ENCODE measurements at regions not wholly inside any gene's neighbourhood (a gene's known extent, or its start where the extent isn't known, plus 50 kb on each side); places are given as distances from the start of the nearest gene placed in this dataset.

DNA sequence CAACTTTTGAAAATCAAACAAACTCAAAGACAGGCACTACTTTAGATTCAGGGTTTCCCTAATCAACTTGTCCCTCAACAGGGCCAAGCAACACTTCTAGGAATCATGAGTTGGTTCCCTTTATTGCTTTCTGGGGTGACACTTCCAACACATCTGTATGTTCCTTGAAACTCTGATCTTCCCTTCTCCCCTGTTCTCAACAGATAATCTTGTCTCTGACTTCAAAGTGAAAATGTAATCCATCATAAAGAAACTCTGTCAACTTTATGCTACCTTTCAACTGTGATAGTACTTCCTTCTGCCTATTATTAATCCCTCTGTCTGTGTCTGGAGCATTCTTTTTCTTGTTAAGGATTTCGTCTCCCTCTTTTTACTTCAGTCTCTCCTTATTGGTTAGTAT lies 250.1 kb upstream of the MEF2C start:
- no peak for TF ChIP-seq POLR2A (IDR thresholded peaks at IDR 0.05)
- TF ChIP-seq, protein P1, sequence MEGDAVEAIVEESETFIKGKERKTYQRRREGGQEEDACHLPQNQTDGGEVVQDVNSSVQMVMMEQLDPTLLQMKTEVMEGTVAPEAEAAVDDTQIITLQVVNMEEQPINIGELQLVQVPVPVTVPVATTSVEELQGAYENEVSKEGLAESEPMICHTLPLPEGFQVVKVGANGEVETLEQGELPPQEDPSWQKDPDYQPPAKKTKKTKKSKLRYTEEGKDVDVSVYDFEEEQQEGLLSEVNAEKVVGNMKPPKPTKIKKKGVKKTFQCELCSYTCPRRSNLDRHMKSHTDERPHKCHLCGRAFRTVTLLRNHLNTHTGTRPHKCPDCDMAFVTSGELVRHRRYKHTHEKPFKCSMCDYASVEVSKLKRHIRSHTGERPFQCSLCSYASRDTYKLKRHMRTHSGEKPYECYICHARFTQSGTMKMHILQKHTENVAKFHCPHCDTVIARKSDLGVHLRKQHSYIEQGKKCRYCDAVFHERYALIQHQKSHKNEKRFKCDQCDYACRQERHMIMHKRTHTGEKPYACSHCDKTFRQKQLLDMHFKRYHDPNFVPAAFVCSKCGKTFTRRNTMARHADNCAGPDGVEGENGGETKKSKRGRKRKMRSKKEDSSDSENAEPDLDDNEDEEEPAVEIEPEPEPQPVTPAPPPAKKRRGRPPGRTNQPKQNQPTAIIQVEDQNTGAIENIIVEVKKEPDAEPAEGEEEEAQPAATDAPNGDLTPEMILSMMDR (IDR thresholded peaks at IDR 0.05), result no peak
- TF ChIP-seq POLR2AphosphoS5 (IDR thresholded peaks at IDR 0.05), result no peak
- no peak for TF ChIP-seq EP300 (IDR thresholded peaks at IDR 0.05)

Data from stomach (tissue), 4 donors.